ENCODE measurements at regions not wholly inside any gene's neighbourhood (a gene's known extent, or its start where the extent isn't known, plus 50 kb on each side); places are given as distances from the start of the nearest gene placed in this dataset.

GRCh38 chr2:15790326-15790725 lies 150.0 kb upstream of the MYCN start:
- TF ChIP-seq, protein P1, sequence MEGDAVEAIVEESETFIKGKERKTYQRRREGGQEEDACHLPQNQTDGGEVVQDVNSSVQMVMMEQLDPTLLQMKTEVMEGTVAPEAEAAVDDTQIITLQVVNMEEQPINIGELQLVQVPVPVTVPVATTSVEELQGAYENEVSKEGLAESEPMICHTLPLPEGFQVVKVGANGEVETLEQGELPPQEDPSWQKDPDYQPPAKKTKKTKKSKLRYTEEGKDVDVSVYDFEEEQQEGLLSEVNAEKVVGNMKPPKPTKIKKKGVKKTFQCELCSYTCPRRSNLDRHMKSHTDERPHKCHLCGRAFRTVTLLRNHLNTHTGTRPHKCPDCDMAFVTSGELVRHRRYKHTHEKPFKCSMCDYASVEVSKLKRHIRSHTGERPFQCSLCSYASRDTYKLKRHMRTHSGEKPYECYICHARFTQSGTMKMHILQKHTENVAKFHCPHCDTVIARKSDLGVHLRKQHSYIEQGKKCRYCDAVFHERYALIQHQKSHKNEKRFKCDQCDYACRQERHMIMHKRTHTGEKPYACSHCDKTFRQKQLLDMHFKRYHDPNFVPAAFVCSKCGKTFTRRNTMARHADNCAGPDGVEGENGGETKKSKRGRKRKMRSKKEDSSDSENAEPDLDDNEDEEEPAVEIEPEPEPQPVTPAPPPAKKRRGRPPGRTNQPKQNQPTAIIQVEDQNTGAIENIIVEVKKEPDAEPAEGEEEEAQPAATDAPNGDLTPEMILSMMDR (IDR thresholded peaks at IDR 0.05; ENCODE audit: unreplicated experiment): no peak
- Mint-ChIP-seq H3K4me3 (ENCODE audit: unreplicated experiment) (no peak overlapping the region), H3K36me3 (ENCODE audit: insufficient read depth, unreplicated experiment) (no peaks in the 10 kb centered on the region), H3K27me3 (ENCODE audit: insufficient read depth, unreplicated experiment) (peaks cover 64% of the 10 kb centered on the region), H3K27ac (ENCODE audit: low read depth, unreplicated experiment) (no peak overlapping the region), H3K9me3 (ENCODE audit: unreplicated experiment) (peaks cover 8% of the 10 kb centered on the region), H3K4me1 (ENCODE audit: insufficient read depth, unreplicated experiment) (no peaks in the 10 kb centered on the region)
- no peak for DNase-seq (ENCODE audit: unreplicated experiment)
- ChIA-PET POLR2A (no interaction called here), CTCF (interaction anchor here (0.6 kb wide), 1 partner anchor 614 kb away, joined by 5 read pairs; no protein-coding TSS in a partner anchor)
- BruUV-seq (replicated peaks): no TSS peak
- intact Hi-C loops (cut with micrococcal nuclease): no loop called here

DNA sequence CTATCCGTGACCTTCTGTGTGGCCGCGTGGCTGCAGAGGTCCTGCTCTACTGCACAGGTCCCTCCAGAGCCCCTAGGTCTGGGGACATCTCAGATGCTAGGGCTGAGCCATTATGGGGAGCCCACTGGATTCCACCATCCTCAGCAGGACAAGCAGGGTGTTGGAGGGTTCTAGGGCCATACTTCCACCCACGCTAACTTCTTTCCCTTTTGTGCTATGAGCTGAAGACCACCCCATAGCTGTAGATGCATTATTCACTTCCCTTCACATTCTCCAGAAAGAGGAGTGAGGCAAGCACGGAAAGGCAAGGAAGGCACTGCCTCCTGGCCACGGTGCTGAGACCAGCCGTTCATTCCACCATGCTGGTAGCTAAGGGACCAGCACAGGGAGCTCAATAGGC lies 149.5 kb upstream of the MYCN start:
- H3K27me3 Mint-ChIP-seq (ENCODE audit: insufficient read depth, unreplicated experiment): peaks cover 64% of the 10 kb centered on the region
- POLR2A ChIA-PET: no interaction called here

DNA sequence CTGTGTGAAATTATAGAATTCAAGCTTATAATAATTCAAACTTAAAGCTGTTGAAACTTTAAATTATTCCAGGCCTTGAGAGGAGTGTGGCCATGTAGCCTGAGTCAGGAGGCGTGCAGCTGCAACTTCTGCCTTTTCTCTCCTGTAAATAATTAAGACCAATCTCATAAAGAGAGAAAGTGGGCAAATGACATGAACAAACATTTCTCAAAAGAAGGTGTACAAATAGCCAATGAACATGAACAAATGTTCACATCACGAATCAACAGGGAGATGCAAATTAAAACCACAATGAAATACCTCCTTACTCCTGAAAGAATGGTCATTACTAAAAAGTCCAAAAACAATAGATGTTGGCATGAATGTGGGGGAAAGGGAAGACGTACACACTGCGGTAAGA lies 149.1 kb upstream of the MYCN start:
- Mint-ChIP-seq H3K4me1 (ENCODE audit: insufficient read depth, unreplicated experiment) (no peaks in the 10 kb centered on the region), H3K4me3 (ENCODE audit: unreplicated experiment) (no peak overlapping the region), H3K36me3 (ENCODE audit: insufficient read depth, unreplicated experiment) (no peaks in the 10 kb centered on the region), H3K9me3 (ENCODE audit: unreplicated experiment) (peaks cover 8% of the 10 kb centered on the region), H3K27me3 (ENCODE audit: insufficient read depth, unreplicated experiment) (peaks cover 66% of the 10 kb centered on the region), H3K27ac (ENCODE audit: low read depth, unreplicated experiment) (no peak overlapping the region)
- intact Hi-C loops (cut with micrococcal nuclease): no loop called here
- TF ChIP-seq, protein P1 (IDR thresholded peaks at IDR 0.05; ENCODE audit: unreplicated experiment): no peak
- no peak for DNase-seq (ENCODE audit: unreplicated experiment)
- BruUV-seq (replicated peaks): no TSS peak
- POLR2A ChIA-PET: no interaction called here
- CTCF ChIA-PET: no interaction called here

More for the DNA sequence above, 149.5 kb upstream of the MYCN start:
- CTCF ChIA-PET: interaction anchor here (0.6 kb wide), 1 partner anchor 614 kb away, joined by 5 read pairs; no protein-coding TSS in a partner anchor
- Mint-ChIP-seq H3K4me3 (ENCODE audit: unreplicated experiment) (no peak overlapping the region), H3K36me3 (ENCODE audit: insufficient read depth, unreplicated experiment) (no peaks in the 10 kb centered on the region), H3K9me3 (ENCODE audit: unreplicated experiment) (peaks cover 8% of the 10 kb centered on the region), H3K27ac (ENCODE audit: low read depth, unreplicated experiment) (no peak overlapping the region), H3K4me1 (ENCODE audit: insufficient read depth, unreplicated experiment) (no peaks in the 10 kb centered on the region)
- no peak for DNase-seq (ENCODE audit: unreplicated experiment)
- TF ChIP-seq, protein P1 (IDR thresholded peaks at IDR 0.05; ENCODE audit: unreplicated experiment): no peak
- BruUV-seq (replicated peaks): no TSS peak
- intact Hi-C loops (cut with micrococcal nuclease): no loop called here

GRCh38 chr2:15792331-15792730 lies 148.0 kb upstream of the MYCN start:
- H3K27ac Mint-ChIP-seq (ENCODE audit: low read depth, unreplicated experiment): no peak overlapping the region
- DNase-seq (ENCODE audit: unreplicated experiment): no peak
- ChIA-PET POLR2A (no interaction called here), CTCF (interaction anchor here (0.6 to 1.4 kb wide), 3 partner anchors 32 to 124 kb away, joined by 3 to 4 read pairs (median 3); no protein-coding TSS in a partner anchor)
- no peaks in the 10 kb centered on the region for H3K4me1 Mint-ChIP-seq (ENCODE audit: insufficient read depth, unreplicated experiment)
- intact Hi-C loops (cut with micrococcal nuclease): no loop called here
- BruUV-seq (replicated peaks): no TSS peak
- TF ChIP-seq, protein P1 (IDR thresholded peaks at IDR 0.05; ENCODE audit: unreplicated experiment): no peak
- H3K9me3 Mint-ChIP-seq (ENCODE audit: unreplicated experiment): peaks cover 8% of the 10 kb centered on the region
- H3K4me3 Mint-ChIP-seq (ENCODE audit: unreplicated experiment): no peak overlapping the region
- H3K36me3 Mint-ChIP-seq (ENCODE audit: insufficient read depth, unreplicated experiment): no peaks in the 10 kb centered on the region
- H3K27me3 Mint-ChIP-seq (ENCODE audit: insufficient read depth, unreplicated experiment): peaks cover 69% of the 10 kb centered on the region

All from MCF 10A (cell line).